Osteoblast (primary cell): ENCODE measurements at regions not wholly inside any gene's neighbourhood (a gene's known extent, or its start where the extent isn't known, plus 50 kb on each side); places are given as distances from the start of the nearest gene placed in this dataset.

Experiments used
- DNase-seq: peaks from one replicate; pipeline ENCODE4 v3.0.0; 2011; ENCODE audit warnings: low spot score, mixed read lengths; ENCODE audit not compliant: insufficient read length; ENCODE audit errors: missing footprints
- H2AFZ ChIP-seq: 2 replicates; pipeline ENCODE4 v1.6.0; 2011; ENCODE audit warnings: mild to moderate bottlenecking, low read length
- H3K27ac ChIP-seq: 2 replicates; pipeline ENCODE4 v1.5.1; 2011; ENCODE audit warnings: mild to moderate bottlenecking, low read depth, low read length, moderate library complexity
- H3K27me3 ChIP-seq: 2 replicates; pipeline ENCODE4 v1.6.0; 2012; ENCODE audit warnings: mild to moderate bottlenecking, control low read depth, inconsistent platforms, low read length, moderate library complexity; ENCODE audit not compliant: insufficient read depth
- H3K36me3 ChIP-seq: 2 replicates; pipeline ENCODE4 v1.5.1; 2011; ENCODE audit warnings: mild to moderate bottlenecking, low read length, control low read depth, moderate library complexity; ENCODE audit not compliant: insufficient read depth
- H3K4me1 ChIP-seq: 2 replicates; pipeline ENCODE4 v1.5.1; 2011; ENCODE audit warnings: mild to moderate bottlenecking, low read length, control low read depth, moderate library complexity; ENCODE audit not compliant: insufficient read depth
- H3K4me2 ChIP-seq: 2 replicates; pipeline ENCODE4 v1.6.0; 2011; ENCODE audit warnings: mild to moderate bottlenecking, low read length; ENCODE audit not compliant: insufficient read depth
- H3K4me3 ChIP-seq: fragments of 200-600 bp; sonication (generic); 3 replicates; pipeline ENCODE4 v1.5.1; 2012; ENCODE audit warnings: mild to moderate bottlenecking, low read length, inconsistent platforms; ENCODE audit not compliant: insufficient read depth
- H3K79me2 ChIP-seq: 2 replicates; pipeline ENCODE4 v1.6.0; 2012; ENCODE audit warnings: mild to moderate bottlenecking, low read length, control low read depth, inconsistent platforms; ENCODE audit not compliant: insufficient read depth
- H3K9me3 ChIP-seq: 2 replicates; pipeline ENCODE4 v1.5.1; 2011; ENCODE audit warnings: low read depth, low read length, control low read depth
- H4K20me1 ChIP-seq: 2 replicates; pipeline ENCODE4 v1.6.0; 2012; ENCODE audit warnings: mild to moderate bottlenecking, low read length, control low read depth; ENCODE audit not compliant: insufficient read depth
- CTCF ChIP-seq: IDR thresholded peaks from 2 replicates; pipeline ENCODE4 v1.5.1; 2011; ENCODE audit warnings: mild to moderate bottlenecking, low read depth, low read length, moderate library complexity; ENCODE audit errors: extremely low read depth

DNA sequence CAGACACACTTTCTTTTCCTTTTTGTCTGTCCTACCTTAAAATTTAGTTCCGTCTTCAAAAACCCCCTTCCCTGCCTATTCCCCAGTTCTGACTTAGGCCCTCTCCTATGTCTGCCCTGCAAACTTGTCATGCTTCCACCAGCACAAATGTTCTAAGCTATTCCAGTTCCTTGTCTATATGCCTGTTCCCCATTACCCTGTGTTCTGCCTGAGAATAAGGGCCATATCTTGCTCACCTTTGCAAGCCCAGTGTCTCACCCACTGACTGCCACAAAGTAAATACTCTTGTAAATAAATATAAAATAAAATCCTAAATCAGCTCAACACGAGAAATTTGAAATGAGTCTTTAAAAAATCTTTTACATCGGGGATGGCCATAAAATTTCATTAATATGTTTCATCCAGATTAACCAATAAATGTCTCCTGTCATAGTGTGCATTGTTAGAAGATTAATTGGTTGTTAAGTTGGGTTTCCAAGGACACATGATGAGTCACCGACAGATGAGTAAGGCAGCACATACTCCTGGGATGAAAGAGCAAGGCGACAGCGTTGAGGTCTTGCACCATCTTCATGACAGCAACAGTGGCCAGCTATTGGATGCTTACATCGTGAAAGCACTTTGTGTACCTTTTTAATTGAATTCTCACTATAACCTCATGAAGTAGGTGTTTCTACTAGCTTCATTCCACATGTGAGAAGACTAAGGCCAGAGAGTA lies 92.6 kb upstream of the NGF start:
- H3K4me2 ChIP-seq: no peak overlapping the region
- H3K79me2 ChIP-seq: no peaks in the 10 kb centered on the region
- H3K36me3 ChIP-seq: no peaks in the 10 kb centered on the region
- no peaks in the 10 kb centered on the region for H4K20me1 ChIP-seq
- H3K27me3 ChIP-seq: no peaks in the 10 kb centered on the region
- H3K4me1 ChIP-seq: peaks cover 51% of the 10 kb centered on the region
- no peak overlapping the region for H2AFZ ChIP-seq
- H3K9me3 ChIP-seq: no peaks in the 10 kb centered on the region
- no peak overlapping the region for H3K4me3 ChIP-seq
- peak; percentile 80 for DNase-seq
- no peak for TF ChIP-seq CTCF
- H3K27ac ChIP-seq: peak overlapping the region; percentile 92

DNA sequence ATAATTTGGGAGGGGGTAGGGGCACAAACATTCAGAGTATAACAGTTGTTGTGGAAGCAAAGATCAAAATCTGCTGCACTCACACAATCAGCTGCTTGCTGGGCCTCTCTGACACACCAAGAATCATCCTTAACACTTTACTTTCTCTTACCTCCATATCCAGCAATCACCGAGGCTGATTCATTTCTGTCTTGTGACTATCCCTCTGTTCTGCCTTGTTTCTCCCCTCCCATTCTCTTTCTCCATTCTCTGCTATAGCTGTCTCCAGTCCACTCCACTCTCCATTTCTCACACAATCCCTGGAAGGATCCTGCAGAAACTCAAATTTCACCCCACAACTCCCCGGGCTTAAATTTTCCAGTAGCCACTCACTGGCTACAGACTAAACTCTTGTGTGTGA lies 91.8 kb upstream of the NGF start:
- Histone ChIP-seq H3K27me3 (no peaks in the 10 kb centered on the region), H3K9me3 (no peaks in the 10 kb centered on the region), H3K79me2 (no peaks in the 10 kb centered on the region), H3K4me2 (no peak overlapping the region), H4K20me1 (no peaks in the 10 kb centered on the region), H3K36me3 (no peaks in the 10 kb centered on the region), H3K27ac (peak overlapping the region; percentile 92), H3K4me1 (peaks cover 55% of the 10 kb centered on the region), H2AFZ (peak overlapping the region; percentile 36), H3K4me3 (no peak overlapping the region)
- DNase-seq: peak; percentile 50
- TF ChIP-seq CTCF: no peak

DNA sequence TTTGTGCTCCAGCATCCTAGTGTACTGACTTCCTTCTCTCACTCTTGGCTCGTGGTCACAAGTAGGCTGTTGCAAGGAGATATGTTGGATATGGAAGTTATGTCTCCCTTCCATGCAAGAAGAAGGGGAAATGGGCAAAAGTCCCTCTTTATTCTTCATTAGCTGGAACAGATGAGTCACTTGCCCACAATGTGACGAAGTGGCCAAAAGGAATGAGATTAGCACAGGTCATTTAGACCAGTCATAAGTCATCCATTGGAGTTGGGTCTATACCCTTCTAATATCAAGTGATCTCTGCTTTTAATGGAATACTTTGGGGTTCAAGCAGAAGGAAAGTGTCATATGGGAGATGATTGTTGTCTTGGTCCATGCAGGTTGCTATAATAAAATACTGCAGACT lies 91.2 kb upstream of the NGF start:
- H3K79me2 ChIP-seq: no peaks in the 10 kb centered on the region
- DNase-seq: no peak
- H3K4me3 ChIP-seq: no peak overlapping the region
- H3K4me1 ChIP-seq: peaks cover 60% of the 10 kb centered on the region
- no peaks in the 10 kb centered on the region for H3K36me3 ChIP-seq
- H3K9me3 ChIP-seq: no peaks in the 10 kb centered on the region
- no peaks in the 10 kb centered on the region for H4K20me1 ChIP-seq
- H3K27ac ChIP-seq: peak overlapping the region; percentile 92
- H2AFZ ChIP-seq: no peak overlapping the region
- no peak for TF ChIP-seq CTCF
- H3K4me2 ChIP-seq: no peak overlapping the region
- no peaks in the 10 kb centered on the region for H3K27me3 ChIP-seq

GRCh38 chr1:115428676-115429075 lies 90.6 kb upstream of the NGF start:
- H3K4me1 ChIP-seq: peaks cover 65% of the 10 kb centered on the region
- H3K79me2 ChIP-seq: no peaks in the 10 kb centered on the region
- no peaks in the 10 kb centered on the region for H3K36me3 ChIP-seq
- no peak overlapping the region for H3K4me3 ChIP-seq
- H3K27ac ChIP-seq: peak overlapping the region; percentile 92
- DNase-seq: no peak
- no peak for TF ChIP-seq CTCF
- H2AFZ ChIP-seq: no peak overlapping the region
- no peaks in the 10 kb centered on the region for H3K9me3 ChIP-seq
- H3K27me3 ChIP-seq: no peaks in the 10 kb centered on the region
- H3K4me2 ChIP-seq: no peak overlapping the region
- no peaks in the 10 kb centered on the region for H4K20me1 ChIP-seq
